WTC11 (cell line): ENCODE measurements at regions not wholly inside any gene's neighbourhood (a gene's known extent, or its start where the extent isn't known, plus 50 kb on each side); places are given as distances from the start of the nearest gene placed in this dataset.

ENCODE experiments used
- ATAC-seq: fragments of 200-7000 bp; cut with Tn5 transposase; 2 replicates; pipeline ENCODE4 v1.10.0; 2021; ENCODE audit warnings: mild to moderate bottlenecking, moderate library complexity
- CTCF ChIA-PET: fragments of 300-600 bp; sonication (Branson Sonifier 250); formaldehyde crosslinking; loops from one replicate; lab custom pipeline; 2021; ENCODE audit warnings: antibody characterized with exemption; lab: Charles Lee
- POLR2A ChIA-PET: fragments of 350-600 bp; sonication (Branson Sonifier 250); formaldehyde crosslinking; loops from one replicate; lab custom pipeline; 2021; ENCODE audit warnings: antibody characterized with exemption; lab: Charles Lee
- DNase-seq: peaks from one replicate; pipeline ENCODE4 v3.0.0; 2021; ENCODE audit warnings: low spot score
- H3K27ac Mint-ChIP-seq: 2 replicates; pipeline ENCODE4 v1.8.0; 2021; ENCODE audit warnings: mixed read lengths
- H3K27me3 Mint-ChIP-seq: 2 replicates; pipeline ENCODE4 v1.8.0; 2021; ENCODE audit warnings: low read depth, mild to moderate bottlenecking, moderate library complexity, mixed read lengths
- H3K36me3 Mint-ChIP-seq: 2 replicates; pipeline ENCODE4 v1.8.0; 2021; ENCODE audit warnings: mixed read lengths
- H3K4me1 Mint-ChIP-seq: 2 replicates; pipeline ENCODE4 v1.8.0; 2022; ENCODE audit warnings: mixed read lengths
- H3K4me3 Mint-ChIP-seq: 2 replicates; pipeline ENCODE4 v1.8.0; 2021; ENCODE audit warnings: mild to moderate bottlenecking, moderate library complexity, mixed read lengths
- H3K9me3 Mint-ChIP-seq: 2 replicates; pipeline ENCODE4 v1.8.0; 2021; ENCODE audit warnings: mixed read lengths
- ATF1 ChIP-seq: sonication (generic); formaldehyde crosslinking; IDR thresholded peaks from 2 replicates; pipeline ENCODE4 v1.8.1; 2023; ENCODE audit warnings: mild to moderate bottlenecking, moderate library complexity, missing genetic modification reagents
- CREB1 ChIP-seq: sonication (generic); formaldehyde crosslinking; IDR thresholded peaks from 2 replicates; pipeline ENCODE4 v1.8.0; 2023; ENCODE audit warnings: mild to moderate bottlenecking, missing genetic modification reagents
- EMX1 ChIP-seq: fragments of 250-450 bp; sonication (Bioruptor Pico); IDR thresholded peaks from 2 replicates; pipeline ENCODE4 v1.8.0; 2021; ENCODE audit warnings: mild to moderate bottlenecking
- ESRRA ChIP-seq: sonication (generic); formaldehyde crosslinking; IDR thresholded peaks from 2 replicates; pipeline ENCODE4 v1.8.1; 2022; ENCODE audit warnings: mild to moderate bottlenecking, missing genetic modification reagents, borderline replicate concordance
- FOXJ3 ChIP-seq: sonication (generic); formaldehyde crosslinking; IDR thresholded peaks from 2 replicates; pipeline ENCODE4 v1.9.0; 2021; ENCODE audit warnings: missing genetic modification reagents, mild to moderate bottlenecking, borderline replicate concordance
- FOXK1 ChIP-seq: sonication (generic); formaldehyde crosslinking; IDR thresholded peaks from 2 replicates; pipeline ENCODE4 v1.8.0; 2022; ENCODE audit warnings: mild to moderate bottlenecking, moderate library complexity, missing genetic modification reagents
- JUN ChIP-seq: sonication (generic); formaldehyde crosslinking; IDR thresholded peaks from 2 replicates; pipeline ENCODE4 v1.8.0; 2023; ENCODE audit warnings: mild to moderate bottlenecking, missing genetic modification reagents
- KAT7 ChIP-seq: sonication (generic); formaldehyde crosslinking; IDR thresholded peaks from 2 replicates; pipeline ENCODE4 v1.8.1; 2023; ENCODE audit warnings: missing genetic modification reagents, mild to moderate bottlenecking, borderline replicate concordance
- MXD4 ChIP-seq: fragments of 250-450 bp; sonication (Bioruptor Pico); IDR thresholded peaks from 2 replicates; pipeline ENCODE4 v1.8.0; 2021; ENCODE audit warnings: mild to moderate bottlenecking, moderate library complexity, borderline replicate concordance
- NFE2L1 ChIP-seq: sonication (generic); formaldehyde crosslinking; IDR thresholded peaks from 2 replicates; pipeline ENCODE4 v1.8.1; 2023; ENCODE audit warnings: missing genetic modification reagents
- NR1H2 ChIP-seq: sonication (generic); formaldehyde crosslinking; IDR thresholded peaks from 2 replicates; pipeline ENCODE4 v1.9.0; 2021; ENCODE audit warnings: mild to moderate bottlenecking, moderate library complexity, missing genetic modification reagents
- SOX15 ChIP-seq: fragments of 250-450 bp; sonication (Bioruptor Pico); IDR thresholded peaks from 2 replicates; pipeline ENCODE4 v1.9.0; 2021; ENCODE audit warnings: mild to moderate bottlenecking
- TEAD4 ChIP-seq: sonication (generic); formaldehyde crosslinking; IDR thresholded peaks from 2 replicates; pipeline ENCODE4 v1.8.0; 2022; ENCODE audit warnings: mild to moderate bottlenecking, missing genetic modification reagents
- ZNF396 ChIP-seq: fragments of 250-450 bp; sonication (Bioruptor Pico); IDR thresholded peaks from 2 replicates; pipeline ENCODE4 v1.8.0; 2021; ENCODE audit warnings: mild to moderate bottlenecking, moderate library complexity, borderline replicate concordance
- ZNF416 ChIP-seq: fragments of 250-450 bp; sonication (Bioruptor Pico); IDR thresholded peaks from 2 replicates; pipeline ENCODE4 v1.9.0; 2021; ENCODE audit warnings: mild to moderate bottlenecking, inconsistent platforms
- TF ChIP-seq, protein P1 (sequence below): sonication (generic); formaldehyde crosslinking; IDR thresholded peaks from 2 replicates; pipeline ENCODE4 v1.8.1; 2022; ENCODE audit warnings: mild to moderate bottlenecking, missing genetic modification reagents, moderate library complexity, borderline replicate concordance
- TF ChIP-seq, protein P2 (sequence below): fragments of 200-600 bp; IDR thresholded peaks from 2 replicates; pipeline ENCODE4 v1.8.0; 2022; ENCODE audit warnings: antibody characterized with exemption
- TF ChIP-seq, protein P3 (sequence below): fragments of 250-450 bp; sonication (Bioruptor Pico); IDR thresholded peaks from 2 replicates; pipeline ENCODE4 v1.8.0; 2021; ENCODE audit warnings: mild to moderate bottlenecking
- TF ChIP-seq, protein P4 (sequence below): sonication (generic); formaldehyde crosslinking; IDR thresholded peaks from 2 replicates; pipeline ENCODE4 v1.8.0; 2022; ENCODE audit warnings: mild to moderate bottlenecking, missing genetic modification reagents
- TF ChIP-seq, protein P5 (sequence below): sonication (generic); formaldehyde crosslinking; IDR thresholded peaks from 2 replicates; pipeline ENCODE4 v1.8.1; 2022; ENCODE audit warnings: low read depth, missing genetic modification reagents, borderline replicate concordance
- TF ChIP-seq, protein P6 (sequence below): sonication (generic); formaldehyde crosslinking; IDR thresholded peaks from 2 replicates; pipeline ENCODE4 v1.8.1; 2023; ENCODE audit warnings: mild to moderate bottlenecking, moderate library complexity, missing genetic modification reagents

DNA sequence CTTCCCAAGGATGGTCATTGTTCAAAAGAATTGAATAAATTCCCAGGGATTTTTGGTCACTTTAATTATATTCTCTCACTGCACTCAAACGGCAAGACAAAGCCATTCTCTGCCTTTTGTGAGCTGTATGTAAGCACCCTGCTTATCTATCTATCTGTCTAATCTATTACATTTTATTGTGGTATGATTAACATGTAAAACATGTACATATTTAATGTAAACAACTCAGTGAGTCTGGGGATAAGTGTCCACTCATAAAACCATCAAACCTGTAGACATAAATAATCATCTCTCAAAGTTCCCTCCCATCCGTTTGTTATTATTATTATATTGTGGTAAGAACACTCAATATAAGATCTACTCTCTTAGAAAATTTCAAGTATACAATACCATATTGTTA is 167.1 kb downstream of the CAND1 start:
- H3K27ac Mint-ChIP-seq: no peak overlapping the region
- ATAC-seq (no peak), DNase-seq (no peak)
- CTCF ChIA-PET: no interaction called here
- no peaks in the 10 kb centered on the region; the same call in 1 of the 2 replicates for H3K27me3 Mint-ChIP-seq
- H3K36me3 Mint-ChIP-seq: no peaks in the 10 kb centered on the region
- H3K9me3 Mint-ChIP-seq: peaks cover 9% of the 10 kb centered on the region; the same call in 1 of the 2 replicates
- POLR2A ChIA-PET: no interaction called here
- peaks cover 8% of the 10 kb centered on the region for H3K4me1 Mint-ChIP-seq
- H3K4me3 Mint-ChIP-seq: no peak overlapping the region
- TF ChIP-seq, protein P1, sequence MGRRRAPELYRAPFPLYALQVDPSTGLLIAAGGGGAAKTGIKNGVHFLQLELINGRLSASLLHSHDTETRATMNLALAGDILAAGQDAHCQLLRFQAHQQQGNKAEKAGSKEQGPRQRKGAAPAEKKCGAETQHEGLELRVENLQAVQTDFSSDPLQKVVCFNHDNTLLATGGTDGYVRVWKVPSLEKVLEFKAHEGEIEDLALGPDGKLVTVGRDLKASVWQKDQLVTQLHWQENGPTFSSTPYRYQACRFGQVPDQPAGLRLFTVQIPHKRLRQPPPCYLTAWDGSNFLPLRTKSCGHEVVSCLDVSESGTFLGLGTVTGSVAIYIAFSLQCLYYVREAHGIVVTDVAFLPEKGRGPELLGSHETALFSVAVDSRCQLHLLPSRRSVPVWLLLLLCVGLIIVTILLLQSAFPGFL: no peak
- TF ChIP-seq NFE2L1 (CRISPR knock-in tag) (no peak), ATF1 (CRISPR knock-in tag) (no peak), SOX15 (CRISPR knock-in tag) (no peak), ZNF396 (no peak), EMX1 (CRISPR knock-in tag) (no peak), ESRRA (CRISPR knock-in tag) (no peak), MXD4 (CRISPR knock-in tag) (no peak), FOXK1 (no peak), CREB1 (CRISPR knock-in tag) (no peak)
- TF ChIP-seq, protein P2, sequence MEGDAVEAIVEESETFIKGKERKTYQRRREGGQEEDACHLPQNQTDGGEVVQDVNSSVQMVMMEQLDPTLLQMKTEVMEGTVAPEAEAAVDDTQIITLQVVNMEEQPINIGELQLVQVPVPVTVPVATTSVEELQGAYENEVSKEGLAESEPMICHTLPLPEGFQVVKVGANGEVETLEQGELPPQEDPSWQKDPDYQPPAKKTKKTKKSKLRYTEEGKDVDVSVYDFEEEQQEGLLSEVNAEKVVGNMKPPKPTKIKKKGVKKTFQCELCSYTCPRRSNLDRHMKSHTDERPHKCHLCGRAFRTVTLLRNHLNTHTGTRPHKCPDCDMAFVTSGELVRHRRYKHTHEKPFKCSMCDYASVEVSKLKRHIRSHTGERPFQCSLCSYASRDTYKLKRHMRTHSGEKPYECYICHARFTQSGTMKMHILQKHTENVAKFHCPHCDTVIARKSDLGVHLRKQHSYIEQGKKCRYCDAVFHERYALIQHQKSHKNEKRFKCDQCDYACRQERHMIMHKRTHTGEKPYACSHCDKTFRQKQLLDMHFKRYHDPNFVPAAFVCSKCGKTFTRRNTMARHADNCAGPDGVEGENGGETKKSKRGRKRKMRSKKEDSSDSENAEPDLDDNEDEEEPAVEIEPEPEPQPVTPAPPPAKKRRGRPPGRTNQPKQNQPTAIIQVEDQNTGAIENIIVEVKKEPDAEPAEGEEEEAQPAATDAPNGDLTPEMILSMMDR: no peak
- TF ChIP-seq, protein P3, sequence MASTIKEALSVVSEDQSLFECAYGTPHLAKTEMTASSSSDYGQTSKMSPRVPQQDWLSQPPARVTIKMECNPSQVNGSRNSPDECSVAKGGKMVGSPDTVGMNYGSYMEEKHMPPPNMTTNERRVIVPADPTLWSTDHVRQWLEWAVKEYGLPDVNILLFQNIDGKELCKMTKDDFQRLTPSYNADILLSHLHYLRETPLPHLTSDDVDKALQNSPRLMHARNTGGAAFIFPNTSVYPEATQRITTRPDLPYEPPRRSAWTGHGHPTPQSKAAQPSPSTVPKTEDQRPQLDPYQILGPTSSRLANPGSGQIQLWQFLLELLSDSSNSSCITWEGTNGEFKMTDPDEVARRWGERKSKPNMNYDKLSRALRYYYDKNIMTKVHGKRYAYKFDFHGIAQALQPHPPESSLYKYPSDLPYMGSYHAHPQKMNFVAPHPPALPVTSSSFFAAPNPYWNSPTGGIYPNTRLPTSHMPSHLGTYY: no peak
- TF ChIP-seq, protein P4, sequence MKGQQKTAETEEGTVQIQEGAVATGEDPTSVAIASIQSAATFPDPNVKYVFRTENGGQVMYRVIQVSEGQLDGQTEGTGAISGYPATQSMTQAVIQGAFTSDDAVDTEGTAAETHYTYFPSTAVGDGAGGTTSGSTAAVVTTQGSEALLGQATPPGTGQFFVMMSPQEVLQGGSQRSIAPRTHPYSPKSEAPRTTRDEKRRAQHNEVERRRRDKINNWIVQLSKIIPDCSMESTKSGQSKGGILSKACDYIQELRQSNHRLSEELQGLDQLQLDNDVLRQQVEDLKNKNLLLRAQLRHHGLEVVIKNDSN (CRISPR knock-in tag): no peak

DNA sequence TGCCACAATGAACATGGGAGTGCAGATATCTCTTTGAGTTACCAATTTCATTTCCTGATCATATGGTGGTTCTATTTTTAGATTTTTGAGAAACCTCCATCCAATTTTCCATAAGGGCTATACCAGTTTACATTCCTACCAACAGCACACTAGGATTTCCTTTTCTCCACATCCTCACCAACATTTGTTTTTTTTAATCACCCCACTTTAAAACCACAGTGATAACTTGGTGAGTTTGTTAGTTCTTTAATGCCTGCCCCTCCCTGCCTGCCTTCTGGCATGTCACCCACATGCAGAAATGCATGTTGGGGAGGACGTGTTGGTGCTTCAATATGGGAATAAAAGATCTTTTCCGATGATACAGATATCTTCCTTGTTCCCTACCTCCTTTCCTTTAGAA is 167.9 kb downstream of the CAND1 start:
- no peak for ATAC-seq
- POLR2A ChIA-PET: no interaction called here
- no peaks in the 10 kb centered on the region for H3K36me3 Mint-ChIP-seq

More for the DNA sequence above, 167.9 kb downstream of the CAND1 start:
- H3K4me1 Mint-ChIP-seq: peaks cover 10% of the 10 kb centered on the region
- CTCF ChIA-PET: no interaction called here
- no peaks in the 10 kb centered on the region; the same call in 1 of the 2 replicates for H3K27me3 Mint-ChIP-seq
- TF ChIP-seq, protein P5, sequence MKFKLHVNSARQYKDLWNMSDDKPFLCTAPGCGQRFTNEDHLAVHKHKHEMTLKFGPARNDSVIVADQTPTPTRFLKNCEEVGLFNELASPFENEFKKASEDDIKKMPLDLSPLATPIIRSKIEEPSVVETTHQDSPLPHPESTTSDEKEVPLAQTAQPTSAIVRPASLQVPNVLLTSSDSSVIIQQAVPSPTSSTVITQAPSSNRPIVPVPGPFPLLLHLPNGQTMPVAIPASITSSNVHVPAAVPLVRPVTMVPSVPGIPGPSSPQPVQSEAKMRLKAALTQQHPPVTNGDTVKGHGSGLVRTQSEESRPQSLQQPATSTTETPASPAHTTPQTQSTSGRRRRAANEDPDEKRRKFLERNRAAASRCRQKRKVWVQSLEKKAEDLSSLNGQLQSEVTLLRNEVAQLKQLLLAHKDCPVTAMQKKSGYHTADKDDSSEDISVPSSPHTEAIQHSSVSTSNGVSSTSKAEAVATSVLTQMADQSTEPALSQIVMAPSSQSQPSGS (CRISPR knock-in tag): no peak
- TF ChIP-seq, protein P6, sequence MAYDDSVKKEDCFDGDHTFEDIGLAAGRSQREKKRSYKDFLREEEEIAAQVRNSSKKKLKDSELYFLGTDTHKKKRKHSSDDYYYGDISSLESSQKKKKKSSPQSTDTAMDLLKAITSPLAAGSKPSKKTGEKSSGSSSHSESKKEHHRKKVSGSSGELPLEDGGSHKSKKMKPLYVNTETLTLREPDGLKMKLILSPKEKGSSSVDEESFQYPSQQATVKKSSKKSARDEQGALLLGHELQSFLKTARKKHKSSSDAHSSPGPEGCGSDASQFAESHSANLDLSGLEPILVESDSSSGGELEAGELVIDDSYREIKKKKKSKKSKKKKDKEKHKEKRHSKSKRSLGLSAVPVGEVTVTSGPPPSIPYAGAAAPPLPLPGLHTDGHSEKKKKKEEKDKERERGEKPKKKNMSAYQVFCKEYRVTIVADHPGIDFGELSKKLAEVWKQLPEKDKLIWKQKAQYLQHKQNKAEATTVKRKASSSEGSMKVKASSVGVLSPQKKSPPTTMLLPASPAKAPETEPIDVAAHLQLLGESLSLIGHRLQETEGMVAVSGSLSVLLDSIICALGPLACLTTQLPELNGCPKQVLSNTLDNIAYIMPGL (CRISPR knock-in tag): no peak
- TF ChIP-seq ZNF416 (CRISPR knock-in tag) (no peak), CREB1 (CRISPR knock-in tag) (no peak), FOXJ3 (CRISPR knock-in tag) (no peak), JUN (no peak), NR1H2 (CRISPR knock-in tag) (no peak), TEAD4 (CRISPR knock-in tag) (no peak), KAT7 (no peak)
- TF ChIP-seq, protein P4 (CRISPR knock-in tag): no peak
- H3K4me3 Mint-ChIP-seq: no peak overlapping the region
- no peak overlapping the region for H3K27ac Mint-ChIP-seq
- DNase-seq: no peak
- peaks cover 9% of the 10 kb centered on the region; the same call in 1 of the 2 replicates for H3K9me3 Mint-ChIP-seq
